NT2/D1 (cell line): ENCODE measurements at regions not wholly inside any gene's neighbourhood (a gene's known extent, or its start where the extent isn't known, plus 50 kb on each side); places are given as distances from the start of the nearest gene placed in this dataset.

Source experiments
- SUZ12 ChIP-seq: IDR thresholded peaks from 2 replicates; pipeline ENCODE4 v1.6.1; 2011; ENCODE audit not compliant: insufficient read length, insufficient read depth; ENCODE audit errors: extremely low read depth
- YY1 ChIP-seq: IDR thresholded peaks from 2 replicates; pipeline ENCODE4 v1.6.1; 2011; ENCODE audit not compliant: insufficient read length, insufficient read depth
- ZNF274 ChIP-seq: IDR thresholded peaks from 2 replicates; pipeline ENCODE4 v1.6.1; 2011; ENCODE audit warnings: mild to moderate bottlenecking, low read depth, low read length

- TF ChIP-seq YY1 (no peak), ZNF274 (no peak), SUZ12 (no peak)
These were observed 1043.9 kb downstream of the TSN start for GRCh38 chr2:122799391-122799790.
